Sigmoid colon (tissue), 4 donors: ENCODE measurements at regions not wholly inside any gene's neighbourhood (a gene's known extent, or its start where the extent isn't known, plus 50 kb on each side); places are given as distances from the start of the nearest gene placed in this dataset.

Source experiments
- CTCF ChIP-seq, 4 experiments: fragments of 450-650 bp in 3 of 4; fragments of 200-600 bp in 1 of 4; IDR thresholded peaks; one replicate each; pipeline ENCODE4 v1.5.1; 2016 to 2019; ENCODE audit warnings: antibody characterized with exemption in 4 of 4, mild to moderate bottlenecking in 3 of 4, moderate library complexity in 2 of 4
- POLR2AphosphoS5 ChIP-seq, 4 donors: sonication (generic); formaldehyde crosslinking; IDR thresholded peaks; one replicate each; pipeline ENCODE4 v1.6.1; 2017; ENCODE audit warnings: antibody characterized with exemption in 4 of 4

GRCh38 chr6:8731874-8732273 lies 296.5 kb upstream of the SLC35B3 start:
- TF ChIP-seq CTCF (IDR thresholded peaks at IDR 0.05): no peak
- no peak for TF ChIP-seq POLR2AphosphoS5 (IDR thresholded peaks at IDR 0.05)
